SK-N-SH (cell line): ENCODE measurements at regions not wholly inside any gene's neighbourhood (a gene's known extent, or its start where the extent isn't known, plus 50 kb on each side); places are given as distances from the start of the nearest gene placed in this dataset.

Experiments
- CTCF ChIA-PET: fragments of 300-600, 350-600 bp; formaldehyde crosslinking; extraction: SDS; loops from one replicate; lab custom pipeline; 2021; lab: Yijun Ruan, JAX
- POLR2A ChIA-PET: fragments of 350-600 bp; sonication (Branson Sonifier 250); formaldehyde crosslinking; extraction: SDS; loops from one replicate; lab custom pipeline; 2020; ENCODE audit warnings: antibody characterized with exemption, inconsistent platforms; lab: Yijun Ruan, JAX
- DNase-seq: peaks from one replicate; pipeline ENCODE4 v3.0.0; 2012
- H2AFZ ChIP-seq: fragments of 200-600 bp; sonication (generic); 2 replicates; pipeline ENCODE4 v1.8.1; 2016; ENCODE audit warnings: antibody characterized with exemption, mild to moderate bottlenecking, low read depth
- H3F3A ChIP-seq: fragments of 200-600 bp; sonication (generic); replicated peaks from 2 replicates; pipeline ENCODE3; 2016; ENCODE audit warnings: antibody characterized with exemption, mild to moderate bottlenecking; ENCODE audit not compliant: insufficient read depth
- H3K27ac ChIP-seq, 2 experiments: fragments of 200-500 bp in 1 of 2; fragments of 200-600 bp in 1 of 2; sonication (Bioruptor generic) in 1 of 2; sonication (generic), shearing (Covaris generic) in 1 of 2; 2 replicates each; pipeline versions ENCODE4 v1.5.1 to v1.6.1; 2014 to 2016; ENCODE audit warnings: low read depth in 2 of 2, inconsistent platforms in 1 of 2, low read length in 1 of 2, mild to moderate bottlenecking in 1 of 2, mixed read lengths in 1 of 2
- H3K27me3 ChIP-seq: fragments of 200-600 bp; sonication (generic), shearing (Covaris generic); 2 replicates; pipeline ENCODE4 v1.6.1; 2016; ENCODE audit warnings: mixed run types; ENCODE audit not compliant: insufficient read depth
- H3K36me3 ChIP-seq, 2 experiments: fragments of 200-500 bp in 1 of 2; fragments of 200-600 bp in 1 of 2; sonication (Bioruptor generic) in 1 of 2; sonication (generic) in 1 of 2; replicated peaks in 1 of 2; 2 replicates each; pipeline versions ENCODE3 to v1.5.1; 2014 to 2016; ENCODE audit warnings: low read length in 1 of 2, mild to moderate bottlenecking in 1 of 2; ENCODE audit not compliant: insufficient read depth in 2 of 2, control insufficient read depth in 1 of 2
- H3K4me1 ChIP-seq, 2 experiments: fragments of 200-500 bp in 1 of 2; fragments of 200-600 bp in 1 of 2; sonication (Bioruptor generic) in 1 of 2; sonication (generic), shearing (Covaris generic) in 1 of 2; 2 replicates each; pipeline versions ENCODE4 v1.5.1 to v1.6.1; 2014 to 2016; ENCODE audit warnings: low read depth in 1 of 2, low read length in 1 of 2, mixed run types in 1 of 2; ENCODE audit not compliant: insufficient read depth in 2 of 2, control insufficient read depth in 1 of 2
- H3K4me2 ChIP-seq: fragments of 200-600 bp; sonication (generic), shearing (Covaris generic); 2 replicates; pipeline ENCODE4 v1.6.1; 2017; ENCODE audit warnings: mixed run types
- H3K4me3 ChIP-seq, 2 experiments: fragments of 200-500 bp in 1 of 2; fragments of 200-600 bp in 1 of 2; sonication (Bioruptor generic) in 1 of 2; sonication (generic), shearing (Covaris generic) in 1 of 2; 2 replicates each; pipeline versions ENCODE4 v1.5.1 to v1.8.1; 2014 to 2016; ENCODE audit warnings: low read depth in 2 of 2, inconsistent platforms in 1 of 2, low read length in 1 of 2, mild to moderate bottlenecking in 1 of 2, mixed read lengths in 1 of 2, moderate library complexity in 1 of 2
- H3K79me2 ChIP-seq: fragments of 200-600 bp; sonication (generic); 2 replicates; pipeline ENCODE4 v1.8.1; 2017; ENCODE audit warnings: mild to moderate bottlenecking; ENCODE audit not compliant: insufficient read depth
- H3K9ac ChIP-seq: fragments of 200-600 bp; sonication (generic); 2 replicates; pipeline ENCODE4 v1.6.1; 2017; ENCODE audit warnings: mixed run types
- H3K9me2 ChIP-seq: fragments of 200-600 bp; sonication (generic); 2 replicates; pipeline ENCODE4 v1.6.1; 2017; ENCODE audit warnings: mixed run types
- H3K9me3 ChIP-seq: fragments of 200-600 bp; sonication (generic); 2 replicates; pipeline ENCODE4 v1.6.1; 2017; ENCODE audit warnings: mixed run types, mild to moderate bottlenecking, moderate library complexity
- H4K20me1 ChIP-seq: fragments of 200-600 bp; sonication (generic); 2 replicates; pipeline ENCODE4 v1.6.1; 2017; ENCODE audit warnings: mild to moderate bottlenecking, mixed run types; ENCODE audit not compliant: insufficient read depth
- ELF1 ChIP-seq: IDR thresholded peaks from 2 replicates; pipeline ENCODE4 v1.4.0; 2012
- EP300 ChIP-seq, 2 experiments: IDR thresholded peaks; 2 replicates each; pipeline versions ENCODE4 v1.4.0 to v1.6.1; 2012; ENCODE audit warnings: borderline replicate concordance in 1 of 2, low read depth in 1 of 2, low read length in 1 of 2
- FOSL2 ChIP-seq: IDR thresholded peaks from 2 replicates; pipeline ENCODE4 v1.4.0; 2012; ENCODE audit warnings: low read depth, mild to moderate bottlenecking, moderate library complexity, borderline replicate concordance
- FOXJ3 ChIP-seq: sonication (generic); formaldehyde crosslinking; IDR thresholded peaks from 2 replicates; pipeline ENCODE4 v1.5.1; 2020; ENCODE audit warnings: mild to moderate bottlenecking, missing genetic modification reagents
- FOXM1 ChIP-seq: IDR thresholded peaks from 2 replicates; pipeline ENCODE4 v1.4.0; 2012; ENCODE audit warnings: low read depth, mild to moderate bottlenecking
- GABPA ChIP-seq: IDR thresholded peaks from 2 replicates; pipeline ENCODE4 v1.4.0; 2012; ENCODE audit warnings: low read depth, mild to moderate bottlenecking
- GATA2 ChIP-seq: sonication (generic); formaldehyde crosslinking; IDR thresholded peaks from 2 replicates; pipeline ENCODE4 v1.5.0; 2020; ENCODE audit warnings: mild to moderate bottlenecking, missing genetic modification reagents
- MEF2A ChIP-seq: IDR thresholded peaks from 2 replicates; pipeline ENCODE4 v1.4.0; 2012; ENCODE audit warnings: low read depth, borderline replicate concordance
- NRF1 ChIP-seq: IDR thresholded peaks from 2 replicates; pipeline ENCODE4 v1.6.1; 2012; ENCODE audit warnings: low read depth, mild to moderate bottlenecking, low read length
- PBX3 ChIP-seq: IDR thresholded peaks from 2 replicates; pipeline ENCODE4; 2012
- RCOR1 ChIP-seq: fragments of 150-350 bp; IDR thresholded peaks from 2 replicates; pipeline ENCODE4 v1.6.1; 2017; ENCODE audit warnings: antibody characterized with exemption, low read length
- REST ChIP-seq: IDR thresholded peaks from 2 replicates; pipeline ENCODE4 v1.6.1; 2012; ENCODE audit warnings: mild to moderate bottlenecking, low read depth, low read length, moderate library complexity
- RFX5 ChIP-seq: IDR thresholded peaks from 2 replicates; pipeline ENCODE4 v1.6.1; 2012; ENCODE audit warnings: mild to moderate bottlenecking, improper control_type of control experiment, low read length
- SMC3 ChIP-seq: IDR thresholded peaks from 2 replicates; pipeline ENCODE4 v1.6.1; 2012; ENCODE audit warnings: low read depth, low read length, improper control_type of control experiment
- TCF12 ChIP-seq: IDR thresholded peaks from 2 replicates; pipeline ENCODE4 v1.4.0; 2012
- TEAD4 ChIP-seq: IDR thresholded peaks from 2 replicates; pipeline ENCODE4 v1.4.0; 2012; ENCODE audit warnings: mild to moderate bottlenecking, borderline replicate concordance; ENCODE audit not compliant: insufficient read depth
- ZBTB33 ChIP-seq: IDR thresholded peaks from 2 replicates; pipeline ENCODE4 v1.4.0; 2012; ENCODE audit warnings: low read depth, borderline replicate concordance
- whole genome bisulfite sequencing: methylation state at CpG from one replicate; pipeline ENCODE4 v1.1.6; 2017; ENCODE audit warnings: low lambda C conversion rate; 5-methylcytosine and 5-hydroxymethylcytosine counted together

GRCh38 chr1:235923466-235924021 is 56.8 kb upstream of the LYST start:
- Histone ChIP-seq H3K4me2 (0 out of 2 replicates have a peak overlapping the region, but pooled peaks have one; percentile 17), H3K4me1 (peaks cover 32 to 33% of the 10 kb centered on the region in 2 experiments), H3F3A (no peaks in the 10 kb centered on the region), H4K20me1 (no peaks in the 10 kb centered on the region), H3K79me2 (no peaks in the 10 kb centered on the region), H2AFZ (no peak overlapping the region), H3K9me3 (no peaks in the 10 kb centered on the region), H3K27me3 (no peaks in the 10 kb centered on the region), H3K9ac (no peak overlapping the region), H3K4me3 (no peak overlapping the region), H3K27ac (no peak overlapping the region), H3K9me2 (no peaks in the 10 kb centered on the region), H3K36me3 (no peaks in the 10 kb centered on the region)
- 70% methylated on average over 6 of the region's 6 CpGs for WGBS
- ChIA-PET POLR2A (no interaction called here), CTCF (interaction anchor here (1.0 kb wide), 1 partner anchor 49 kb away, joined by 4 read pairs; no protein-coding TSS in a partner anchor)
- no peak for DNase-seq
- TF ChIP-seq MEF2A (peak; percentile 69; the same call in 1 of the 2 replicates), FOSL2 (peak; percentile 10; the same call in 1 of the 2 replicates), RFX5 (no peak), PBX3 (peak; percentile 41), TCF12 (peak; percentile 69), GABPA (no peak), SMC3 (no peak)

- 65% methylated on average over 8 of the region's 12 CpGs for WGBS
- DNase-seq: peak; percentile 53
- H3K79me2 ChIP-seq: no peaks in the 10 kb centered on the region
- TF ChIP-seq GATA2 (CRISPR knock-in tag): peak; percentile 98
- TF ChIP-seq TEAD4: no peak
- TF ChIP-seq REST: no peak
- no peak for TF ChIP-seq PBX3
- peak; percentile 86; the same call in 1 of the 2 replicates for TF ChIP-seq RCOR1
- TF ChIP-seq ZBTB33: no peak
- no peak for TF ChIP-seq NRF1
- no peak for TF ChIP-seq ELF1
- TF ChIP-seq FOXJ3 (CRISPR knock-in tag): peak; percentile 88
- TF ChIP-seq EP300 (IDR thresholded peaks at IDR 0.05; ENCODE audit: borderline replicate concordance in 1 of 2, low read depth in 1 of 2, low read length in 1 of 2): peak in 1 of 2 experiments; percentile 60; a peak in 1 of 4 replicates
- TF ChIP-seq SMC3: no peak
- no peak for TF ChIP-seq TCF12
- TF ChIP-seq FOXM1: no peak
- peaks cover 47 to 49% of the 10 kb centered on the region in 2 experiments for H3K4me1 ChIP-seq
- no peaks in the 10 kb centered on the region for H3K36me3 ChIP-seq
- ChIA-PET CTCF (interaction anchor here (0.8 to 5.2 kb wide), 5 partner anchors 10 to 51 kb away, joined by 3 to 32 read pairs (median 4); no protein-coding TSS in a partner anchor), POLR2A (no interaction called here)
- no peak overlapping the region for H3K4me3 ChIP-seq
- peak overlapping the region; percentile 18; the same call in 1 of the 2 replicates for H3K4me2 ChIP-seq
- no peaks in the 10 kb centered on the region for H3K27me3 ChIP-seq
- no peaks in the 10 kb centered on the region for H3K9me2 ChIP-seq
- peak overlapping the region; percentile 14; the same call in 1 of the 2 replicates for H3K9ac ChIP-seq
- H4K20me1 ChIP-seq: no peaks in the 10 kb centered on the region
- peak overlapping the region; percentile 31; the same call in 1 of the 2 replicates for H2AFZ ChIP-seq
- H3F3A ChIP-seq: peaks cover 19% of the 10 kb centered on the region
- H3K27ac ChIP-seq: peak overlapping the region; percentile 36 to 97
- H3K9me3 ChIP-seq: no peaks in the 10 kb centered on the region
Observed at GRCh38 chr1:235920596-235921375, 54.1 kb upstream of the LYST start.
